ENCODE measurements at regions not wholly inside any gene's neighbourhood (a gene's known extent, or its start where the extent isn't known, plus 50 kb on each side); places are given as distances from the start of the nearest gene placed in this dataset.

DNA sequence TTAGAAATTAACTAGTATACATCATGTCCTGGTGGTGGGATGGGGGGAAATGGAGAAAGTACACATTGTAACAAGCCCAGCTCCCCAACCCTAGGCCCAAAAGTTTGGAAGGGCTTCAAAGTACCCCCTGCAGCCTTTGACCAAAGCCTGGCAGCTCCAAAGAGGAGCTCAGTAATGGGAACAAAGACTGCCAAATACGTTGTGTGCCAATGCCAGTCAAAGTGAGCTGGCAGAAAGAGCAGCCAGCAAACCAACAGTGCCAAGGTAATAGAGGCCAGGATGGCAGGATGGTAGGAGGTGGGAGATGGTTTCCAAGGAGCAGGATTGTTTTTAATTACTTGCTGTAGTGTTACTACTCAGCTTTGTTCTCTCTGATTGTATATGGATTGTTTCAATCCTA, 248.3 kb downstream of the COX7C start:
- H3K27ac ChIP-seq: no peak overlapping the region

DNA sequence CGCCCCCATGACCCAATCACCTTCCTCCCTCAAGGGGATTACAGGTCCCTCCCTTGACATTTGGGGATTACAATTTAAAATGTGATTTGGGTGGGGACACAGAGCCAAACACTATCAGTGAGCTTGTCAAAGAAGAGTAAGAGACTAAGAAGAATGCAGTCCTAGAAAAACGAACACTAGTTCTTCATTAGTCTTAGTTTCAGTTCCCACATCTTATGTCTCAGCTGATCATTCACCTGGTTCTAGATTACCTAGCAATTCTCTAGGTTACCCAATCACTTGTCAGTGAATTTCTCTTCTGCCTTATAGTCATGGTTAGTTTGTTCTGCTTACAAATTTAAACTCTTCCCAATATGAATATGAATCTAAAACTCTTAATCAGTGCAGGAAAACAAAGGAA, 251.5 kb downstream of the COX7C start:
- DNase-seq (ENCODE audit: low read depth, low spot score): no peak
- H3K27ac ChIP-seq: no peak overlapping the region

More for the DNA sequence above, 248.3 kb downstream of the COX7C start:
- no peak for DNase-seq (ENCODE audit: low read depth, low spot score)

DNA sequence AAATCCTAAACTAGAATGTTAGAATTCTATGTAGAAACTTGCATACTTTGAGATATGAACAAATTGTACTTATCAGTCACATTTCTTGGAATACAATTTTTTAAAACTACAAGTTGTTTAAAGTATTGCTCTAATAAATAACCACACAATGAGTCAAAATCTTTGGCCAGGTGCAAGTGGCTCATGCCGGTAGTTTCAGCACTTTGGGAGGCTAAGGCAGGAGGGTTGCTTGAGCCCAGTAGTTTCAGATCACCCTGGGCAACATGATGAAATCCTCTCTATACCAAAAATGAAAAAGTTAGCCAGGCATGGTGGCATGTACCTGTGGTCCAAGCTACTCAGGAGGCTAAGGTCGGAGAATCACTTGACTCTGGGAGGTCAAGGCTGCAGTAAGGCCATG, 257.8 kb downstream of the COX7C start:
- DNase-seq (ENCODE audit: low read depth, low spot score): no peak
- no peak overlapping the region for H3K27ac ChIP-seq

DNA sequence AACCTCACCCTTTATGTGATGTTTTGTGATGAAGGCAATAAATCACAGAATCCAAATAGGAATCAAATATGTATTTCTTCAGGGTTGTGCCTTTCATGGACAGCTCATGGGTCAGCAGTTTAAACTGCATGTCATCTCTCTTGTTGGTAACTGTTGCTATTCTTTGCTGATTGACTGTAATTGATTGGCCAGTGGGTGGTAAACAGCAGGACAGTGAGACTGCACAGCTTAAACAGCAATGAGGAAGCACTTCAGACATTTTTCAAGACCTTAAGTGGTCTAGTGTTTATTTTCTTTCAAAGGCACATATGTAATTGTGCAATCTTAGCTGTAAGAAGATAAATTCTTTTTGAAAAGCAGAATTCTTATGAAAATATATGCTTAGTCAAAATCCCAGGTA, 260.5 kb downstream of the COX7C start:
- DNase-seq (ENCODE audit: low read depth, low spot score): no peak

DNA sequence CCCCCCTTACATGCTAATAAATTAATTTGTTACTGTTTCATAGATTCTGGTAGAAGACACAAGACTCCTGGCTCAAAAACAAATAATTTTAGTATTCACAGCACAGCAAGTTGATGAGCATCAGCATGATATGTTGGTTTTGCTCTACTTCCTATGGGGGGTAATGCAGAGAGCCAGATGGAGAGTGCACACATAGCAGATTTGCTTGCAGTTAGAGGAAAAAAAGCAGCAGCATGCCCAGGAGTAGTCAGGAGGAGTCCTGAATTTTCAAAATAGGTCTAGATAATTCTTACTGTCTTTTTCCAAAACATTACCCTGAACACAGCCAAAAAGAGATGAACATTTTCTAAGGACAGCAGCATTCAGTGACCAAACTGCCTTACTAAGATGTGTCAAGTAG, 261.3 kb downstream of the COX7C start:
- no peak overlapping the region for H3K27ac ChIP-seq
- no peak for DNase-seq (ENCODE audit: low read depth, low spot score)

More for the DNA sequence above, 260.5 kb downstream of the COX7C start:
- no peak overlapping the region for H3K27ac ChIP-seq

DNA sequence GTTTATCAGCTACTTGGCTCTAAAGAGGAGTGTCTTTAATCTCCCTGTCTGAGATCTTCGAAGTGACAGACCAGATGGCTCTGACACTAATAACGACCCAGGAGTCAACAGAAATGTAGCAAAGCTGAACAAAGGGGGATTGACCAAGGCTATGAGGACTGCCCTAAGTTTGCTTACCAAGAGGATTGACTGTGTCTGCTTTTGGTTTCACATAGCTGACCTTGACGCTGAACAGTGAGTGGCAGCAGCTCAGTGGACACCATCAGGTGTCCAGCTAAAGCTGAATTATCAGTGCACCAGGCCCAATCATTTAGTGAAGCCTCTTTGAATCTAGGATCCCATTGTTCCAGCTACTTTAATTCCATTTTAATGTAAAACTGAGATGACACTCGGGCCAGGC, 262.6 kb downstream of the COX7C start:
- no peak for DNase-seq (ENCODE audit: low read depth, low spot score)
- no peak overlapping the region for H3K27ac ChIP-seq

DNA sequence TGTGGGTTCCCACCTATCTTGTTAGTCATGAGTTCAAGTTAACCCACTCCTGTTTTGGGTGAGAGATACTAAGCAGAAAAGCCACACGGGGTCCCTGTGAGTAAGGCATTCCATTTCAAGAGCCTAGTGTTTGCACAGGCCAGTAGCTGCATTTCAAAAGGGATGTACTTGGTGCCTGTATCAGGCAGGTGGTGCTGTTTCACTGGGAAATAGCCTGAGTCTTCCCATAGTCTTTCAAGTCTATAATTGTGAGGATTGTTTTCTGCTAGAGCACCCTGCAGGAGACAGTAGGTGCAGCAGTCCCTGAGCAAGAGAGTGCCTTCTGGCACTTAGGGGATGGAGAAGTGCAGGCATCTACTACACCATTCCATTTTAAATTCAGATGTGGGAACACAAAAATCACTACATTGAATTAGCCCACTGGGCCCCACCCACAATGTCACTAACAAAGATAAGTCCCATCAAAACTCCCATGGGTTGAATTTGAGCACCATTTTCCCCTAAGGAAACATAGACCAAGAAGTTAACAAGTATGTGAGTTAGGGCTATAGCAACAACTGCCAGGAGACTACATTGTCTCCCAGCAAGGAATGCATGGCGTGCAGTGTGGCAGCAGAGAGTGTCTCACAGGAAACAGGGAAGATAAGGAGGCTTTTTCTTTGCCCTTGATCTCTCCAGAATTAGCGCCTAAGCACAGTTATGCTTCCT, 263.2 kb downstream of the COX7C start:
- peak; percentile 34 for DNase-seq (ENCODE audit: low read depth, low spot score)
- H3K27ac ChIP-seq: no peak overlapping the region

DNA sequence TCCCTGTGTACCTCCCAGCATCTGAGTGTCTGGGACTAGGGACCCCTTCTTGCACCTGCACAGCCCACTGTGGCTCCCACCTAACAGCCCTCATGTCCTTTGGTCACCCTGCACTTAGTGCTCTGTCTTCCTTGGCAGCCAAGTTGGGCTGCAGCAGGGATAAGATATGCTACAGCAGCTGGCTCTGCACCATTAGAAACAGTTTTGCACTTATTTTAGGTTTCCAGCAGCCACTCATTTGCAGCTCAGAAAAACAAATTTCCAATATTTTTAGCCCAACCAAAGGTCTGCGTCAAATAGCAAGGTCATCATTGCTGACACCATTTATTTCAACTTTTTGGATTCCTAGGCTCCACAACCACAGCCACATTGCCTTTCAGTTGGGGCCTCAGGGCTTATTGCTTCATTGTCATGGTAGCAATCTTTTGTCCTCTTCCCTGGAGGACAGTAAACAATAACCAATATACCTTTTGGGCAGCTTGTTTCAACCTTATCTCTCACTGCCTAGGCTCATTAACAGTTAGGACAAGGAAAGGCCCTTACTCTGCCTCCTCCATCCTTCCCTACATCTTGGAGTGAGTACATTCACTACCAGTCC, 263.9 kb downstream of the COX7C start:
- H3K27ac ChIP-seq: no peak overlapping the region
- DNase-seq (ENCODE audit: low read depth, low spot score): no peak

DNA sequence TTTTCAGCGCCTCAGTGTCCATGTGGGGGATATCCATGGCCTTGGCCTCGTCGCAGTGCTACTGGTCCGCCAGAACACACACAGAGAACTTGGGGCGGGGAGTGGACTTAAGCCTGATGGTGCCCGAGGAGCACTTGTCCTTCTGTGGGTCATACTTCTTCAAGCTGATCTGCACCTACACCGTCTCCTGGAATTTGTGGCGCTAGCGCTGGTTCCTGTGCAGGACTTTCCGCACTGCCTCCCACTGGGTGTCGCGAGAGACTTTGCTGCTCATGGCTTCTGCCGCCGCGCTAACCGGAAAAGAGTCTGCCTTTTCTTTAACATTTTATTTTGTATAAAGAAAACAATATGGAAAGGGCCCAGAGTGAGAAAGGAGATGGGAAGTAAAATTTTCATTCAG, 266.9 kb downstream of the COX7C start:
- no peak for DNase-seq (ENCODE audit: low read depth, low spot score)
- no peak overlapping the region for H3K27ac ChIP-seq

DNA sequence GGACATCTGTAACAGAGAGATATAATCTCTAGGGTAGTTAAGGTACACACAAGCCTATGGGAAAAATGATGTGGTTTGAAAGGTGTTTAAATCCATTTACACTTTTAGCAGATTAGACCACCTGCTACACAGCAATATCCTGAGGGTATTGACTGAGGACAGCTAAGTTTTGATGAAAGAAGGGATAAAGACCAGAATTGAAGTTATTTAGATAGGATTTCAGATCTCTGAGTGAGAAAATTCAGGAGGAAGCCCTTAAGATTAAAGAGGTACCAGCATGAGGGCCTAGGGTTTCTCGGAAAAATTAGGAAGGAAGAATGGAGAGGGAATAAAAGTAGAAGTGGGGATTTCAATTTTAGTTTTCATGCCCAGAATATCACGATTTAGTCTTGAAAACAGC, 267.3 kb downstream of the COX7C start:
- H3K27ac ChIP-seq: no peak overlapping the region
- no peak for DNase-seq (ENCODE audit: low read depth, low spot score)

DNA sequence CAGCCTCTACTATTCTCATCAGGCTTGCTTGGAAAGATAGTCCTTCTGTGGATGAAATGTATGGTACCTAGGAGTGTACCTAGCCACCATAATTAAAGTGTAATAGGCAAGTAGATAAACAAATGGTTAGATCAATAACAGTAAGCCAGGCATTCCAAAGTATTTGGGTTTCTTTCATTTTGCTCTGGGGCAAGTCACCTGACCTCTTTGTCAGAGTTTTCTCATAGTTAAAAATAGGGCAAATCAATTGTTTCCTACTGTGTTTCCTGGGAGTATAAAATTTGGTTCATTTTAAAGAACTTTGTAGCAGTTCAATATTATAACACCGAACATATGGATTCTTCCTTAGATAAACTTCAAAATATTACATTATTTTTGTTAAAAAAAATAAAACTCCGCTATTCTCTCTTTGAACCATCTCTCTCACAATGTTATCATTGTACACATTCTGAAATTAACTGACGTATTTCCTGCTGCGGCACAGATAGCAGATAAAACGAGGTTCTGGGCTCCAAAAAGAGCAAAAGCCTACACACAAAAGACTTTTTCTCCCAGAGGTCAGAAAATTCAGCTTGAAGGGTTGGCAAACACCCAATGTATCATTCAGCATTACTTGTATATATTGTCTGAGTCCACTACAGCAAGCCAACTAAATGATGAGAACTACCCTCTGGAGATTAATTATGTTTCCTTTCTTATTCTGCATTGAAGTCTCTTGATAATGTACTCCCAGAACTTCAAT, 267.9 kb downstream of the COX7C start:
- no peak for DNase-seq (ENCODE audit: low read depth, low spot score)
- no peak overlapping the region for H3K27ac ChIP-seq

DNA sequence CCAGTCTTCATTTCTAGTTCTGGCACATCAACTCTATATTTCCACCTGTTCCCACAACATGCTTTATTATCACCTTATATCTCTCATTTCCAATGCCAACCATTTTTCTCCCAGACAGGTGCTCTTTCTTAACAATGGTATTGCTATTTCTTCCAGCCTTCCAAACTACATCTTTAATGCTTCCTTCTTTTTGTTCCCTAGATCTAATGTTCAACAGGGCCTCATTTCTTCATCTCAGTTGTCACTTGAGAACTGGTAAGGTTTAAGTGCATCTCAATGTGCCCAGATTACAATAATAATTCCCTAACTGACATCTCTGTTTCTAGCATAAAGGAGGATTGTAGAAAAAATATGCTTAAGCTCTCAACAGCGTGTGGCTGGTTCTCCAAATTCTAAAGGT, 272.6 kb downstream of the COX7C start:
- no peak overlapping the region for H3K27ac ChIP-seq
- DNase-seq (ENCODE audit: low read depth, low spot score): no peak

DNA sequence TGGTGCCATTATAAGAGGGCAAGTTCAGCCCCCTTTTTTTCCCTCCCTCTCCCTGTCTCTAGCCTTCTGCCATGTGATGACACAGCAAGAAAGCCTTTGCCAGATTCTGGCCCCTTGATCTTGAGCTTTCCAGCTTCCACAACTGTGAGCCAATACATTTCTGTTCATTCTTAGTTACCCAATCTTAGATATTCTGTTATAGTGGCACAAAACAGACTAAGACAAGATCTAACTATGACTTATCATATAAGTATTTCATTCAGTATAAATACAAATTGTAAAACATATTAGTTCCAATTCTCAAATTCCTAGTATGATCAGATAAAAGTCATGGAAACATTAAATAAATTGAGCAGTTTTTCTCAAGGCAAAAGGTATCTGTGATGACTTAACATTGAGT, 276.3 kb downstream of the COX7C start:
- DNase-seq (ENCODE audit: low read depth, low spot score): no peak
- no peak overlapping the region for H3K27ac ChIP-seq

DNA sequence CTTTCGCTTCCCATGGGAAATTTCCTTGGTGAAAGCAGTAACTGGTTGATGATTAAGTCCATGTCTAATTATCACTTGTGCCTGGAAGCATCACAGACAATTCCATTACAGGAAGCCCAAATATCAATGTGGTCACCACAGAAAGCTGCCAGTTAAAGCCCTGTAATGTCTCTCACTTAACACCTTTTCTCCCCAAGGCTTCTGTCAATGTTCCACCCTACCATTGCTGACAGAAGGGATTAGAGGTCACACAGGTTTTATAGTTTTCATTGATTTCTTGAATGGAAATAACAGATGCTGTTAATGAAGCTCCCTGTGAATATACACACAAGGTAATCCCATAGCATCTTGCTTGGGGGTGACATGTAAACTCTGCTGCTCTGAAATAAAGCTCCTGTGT, 279.2 kb downstream of the COX7C start:
- no peak for DNase-seq (ENCODE audit: low read depth, low spot score)
- H3K27ac ChIP-seq: no peak overlapping the region

DNA sequence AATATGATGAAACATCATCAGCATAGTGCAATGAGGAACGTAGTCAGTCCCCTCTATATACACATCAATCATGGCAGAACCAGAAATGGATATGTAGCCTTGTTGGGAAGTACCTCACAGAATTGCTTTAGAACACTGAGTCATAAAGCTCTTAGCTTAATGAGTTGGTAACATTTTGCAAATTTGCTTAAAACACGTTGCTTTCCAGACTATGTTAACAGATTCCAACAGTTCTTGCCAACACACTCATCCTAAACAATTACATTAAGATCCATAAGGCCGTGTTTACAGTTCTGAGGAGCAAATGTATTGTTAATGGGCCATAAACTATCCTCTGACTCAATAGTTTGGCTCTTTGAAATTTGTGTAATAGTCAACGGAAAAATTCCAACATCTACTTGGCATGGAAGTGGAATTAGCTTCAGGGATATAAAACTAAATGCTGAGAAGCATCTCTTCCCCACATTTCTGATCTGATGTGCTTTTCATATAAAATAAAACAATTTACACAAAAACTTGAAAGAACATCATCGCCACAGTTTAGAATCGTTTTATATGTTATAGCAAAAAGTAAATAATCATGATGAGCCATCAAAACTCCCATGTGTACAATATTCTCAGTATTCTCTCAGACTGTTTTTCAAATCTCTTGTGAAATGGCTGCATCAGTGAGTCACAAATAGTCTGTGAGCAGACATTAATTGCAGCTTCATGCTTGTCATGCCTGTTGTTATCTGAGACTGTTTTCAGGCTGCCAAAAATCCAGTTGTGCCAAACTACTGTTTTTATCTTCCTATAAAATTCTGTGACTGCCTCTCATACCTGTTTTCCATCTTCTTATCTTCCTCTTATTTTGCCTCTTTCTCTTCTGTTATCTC, 291.9 kb downstream of the COX7C start:
- peak; percentile 10 for DNase-seq (ENCODE audit: low read depth, low spot score)
- H3K27ac ChIP-seq: peak overlapping the region; percentile 15

DNA sequence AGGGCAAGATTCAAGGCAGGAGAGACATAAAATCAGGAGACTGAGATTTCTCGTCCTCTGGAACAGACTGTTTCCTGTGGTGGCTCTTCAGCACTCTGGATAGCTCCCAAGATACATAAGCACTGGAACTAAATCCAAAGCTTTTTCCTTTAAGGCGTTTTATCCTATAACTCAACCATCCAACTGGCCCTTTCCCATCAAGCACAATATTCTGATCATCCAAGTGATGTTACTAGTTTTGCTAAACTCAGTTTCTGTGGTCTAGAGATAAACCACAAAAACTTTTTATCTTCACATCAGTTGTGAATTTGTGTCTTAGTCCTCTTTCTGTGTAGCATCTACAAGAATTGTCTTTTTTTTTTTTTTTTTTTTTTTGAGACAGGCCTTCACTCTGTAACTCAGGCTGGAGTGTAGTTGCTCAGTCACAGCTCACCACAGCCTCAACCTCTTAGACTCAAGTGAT, 299.4 kb downstream of the COX7C start:
- no peak overlapping the region for H3K27ac ChIP-seq
- DNase-seq (ENCODE audit: low read depth, low spot score): no peak

DNA sequence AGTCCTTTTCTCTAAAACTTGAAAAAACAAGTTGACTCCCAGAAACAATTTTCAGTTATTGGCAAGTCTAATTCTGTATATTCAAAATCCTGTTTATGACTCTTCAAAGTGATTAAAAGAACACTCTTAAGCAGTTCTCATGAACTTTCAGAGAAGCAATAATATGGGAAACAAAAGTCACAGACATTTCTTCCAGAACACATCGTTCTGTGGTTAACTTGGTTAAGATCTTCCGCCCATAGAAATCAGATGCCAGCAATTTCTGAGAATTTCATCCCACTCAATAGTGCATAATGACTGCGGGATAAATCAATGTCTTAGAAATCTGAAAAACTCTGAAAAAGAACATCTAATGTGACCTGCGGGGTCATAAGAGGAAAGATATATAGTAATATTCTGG, 300.5 kb downstream of the COX7C start:
- no peak for DNase-seq (ENCODE audit: low read depth, low spot score)
- H3K27ac ChIP-seq: no peak overlapping the region

DNA sequence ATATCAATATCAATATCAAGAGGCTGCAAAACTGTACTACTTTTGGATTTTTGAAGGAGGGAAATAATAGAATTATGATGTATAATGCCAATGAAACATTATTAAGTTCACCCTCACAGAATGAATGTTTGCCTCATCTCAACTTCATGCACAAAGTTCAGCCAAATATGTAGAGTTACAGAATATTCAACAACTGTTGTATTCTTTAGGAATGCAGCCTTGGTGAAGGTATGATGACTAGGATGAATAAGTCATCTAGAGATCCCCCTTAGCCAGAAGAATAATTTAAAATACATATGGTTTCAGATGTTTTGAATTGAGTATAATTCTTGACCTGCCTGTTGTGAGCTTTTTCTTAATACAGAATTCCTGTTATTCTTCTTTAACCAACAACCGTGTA, 308.3 kb downstream of the COX7C start:
- H3K27ac ChIP-seq: no peak overlapping the region
- DNase-seq (ENCODE audit: low read depth, low spot score): no peak

DNA sequence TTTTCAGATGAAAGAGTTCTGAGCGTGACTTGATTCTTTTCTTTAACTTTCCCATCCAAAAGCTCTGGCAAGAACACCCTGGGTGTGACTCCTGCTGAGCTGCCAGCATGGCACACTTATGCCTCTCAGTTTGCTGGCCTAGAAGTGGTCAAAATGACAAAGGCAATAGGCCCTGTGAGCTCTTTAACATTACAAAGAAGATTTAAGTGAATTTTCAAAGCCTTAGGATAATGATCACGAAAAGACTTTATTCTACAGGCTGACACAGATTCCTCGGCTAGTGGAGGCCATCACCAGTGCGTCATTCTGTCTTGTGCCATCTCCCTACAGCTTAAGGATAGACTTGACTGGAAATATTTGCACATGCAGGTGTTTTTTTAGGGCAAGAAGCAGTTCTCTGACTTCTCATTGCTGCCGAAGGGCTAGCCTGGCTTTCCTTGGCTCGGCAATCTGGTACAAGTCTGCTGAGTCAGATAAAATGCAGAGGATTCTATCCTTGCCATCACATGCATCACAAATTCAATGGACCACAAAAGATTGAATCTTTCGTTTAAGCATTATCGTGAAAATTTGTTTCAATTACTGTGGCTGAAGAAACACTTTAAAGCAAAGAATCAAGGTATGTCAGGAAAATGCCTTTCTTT, 311.5 kb downstream of the COX7C start:
- no peak for DNase-seq (ENCODE audit: low read depth, low spot score)
- no peak overlapping the region for H3K27ac ChIP-seq

DNA sequence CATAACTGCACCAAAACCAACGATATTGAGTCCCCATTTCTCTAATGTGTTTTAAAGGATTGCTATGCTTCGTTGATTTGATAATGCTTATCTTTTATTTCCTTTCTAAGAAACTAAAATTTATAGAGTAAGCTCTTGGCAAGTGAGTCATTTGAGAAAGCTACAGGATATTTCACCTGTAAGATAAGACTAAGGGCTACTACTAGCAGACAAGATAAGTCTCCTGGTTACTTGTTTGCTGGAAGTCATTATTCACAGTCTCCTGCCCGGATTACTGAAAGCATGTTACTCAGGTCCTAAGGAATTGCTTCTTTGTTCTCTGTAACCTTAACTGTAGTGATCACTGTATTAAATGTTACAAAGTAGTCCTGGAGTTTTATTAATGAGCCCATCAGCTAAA, 315.9 kb upstream of the RASA1 start:
- DNase-seq (ENCODE audit: low read depth, low spot score): no peak
- H3K27ac ChIP-seq: no peak overlapping the region
